Nephron progenitor cell (in vitro differentiated cells): ENCODE measurements at regions not wholly inside any gene's neighbourhood (a gene's known extent, or its start where the extent isn't known, plus 50 kb on each side); places are given as distances from the start of the nearest gene placed in this dataset.

ENCODE experiments used
- DNase-seq: peaks from one replicate; pipeline ENCODE4 v3.0.0; 2021
- H3K27ac Mint-ChIP-seq: 2 replicates; pipeline ENCODE4 v1.8.0; 2021; ENCODE audit warnings: mild to moderate bottlenecking, moderate library complexity, mixed read lengths
- H3K27me3 Mint-ChIP-seq: 2 replicates; pipeline ENCODE4 v1.8.0; 2021; ENCODE audit warnings: mild to moderate bottlenecking, low read depth, mixed read lengths; ENCODE audit not compliant: poor library complexity
- H3K36me3 Mint-ChIP-seq: 2 replicates; pipeline ENCODE4 v1.8.0; 2021; ENCODE audit warnings: low read depth, mixed read lengths
- H3K4me1 Mint-ChIP-seq: 2 replicates; pipeline ENCODE4 v1.8.0; 2021; ENCODE audit warnings: mixed read lengths
- H3K4me3 Mint-ChIP-seq: 2 replicates; pipeline ENCODE4 v1.8.0; 2021; ENCODE audit warnings: mild to moderate bottlenecking, moderate library complexity, mixed read lengths
- H3K9me3 Mint-ChIP-seq: 2 replicates; pipeline ENCODE4 v1.8.0; 2021; ENCODE audit warnings: mild to moderate bottlenecking, moderate library complexity, mixed read lengths
- TF ChIP-seq, protein P1 (sequence below): fragments of 200-600 bp; sonication (generic); IDR thresholded peaks from 2 replicates; pipeline ENCODE4 v1.5.0; 2021; ENCODE audit warnings: antibody characterized with exemption

DNA sequence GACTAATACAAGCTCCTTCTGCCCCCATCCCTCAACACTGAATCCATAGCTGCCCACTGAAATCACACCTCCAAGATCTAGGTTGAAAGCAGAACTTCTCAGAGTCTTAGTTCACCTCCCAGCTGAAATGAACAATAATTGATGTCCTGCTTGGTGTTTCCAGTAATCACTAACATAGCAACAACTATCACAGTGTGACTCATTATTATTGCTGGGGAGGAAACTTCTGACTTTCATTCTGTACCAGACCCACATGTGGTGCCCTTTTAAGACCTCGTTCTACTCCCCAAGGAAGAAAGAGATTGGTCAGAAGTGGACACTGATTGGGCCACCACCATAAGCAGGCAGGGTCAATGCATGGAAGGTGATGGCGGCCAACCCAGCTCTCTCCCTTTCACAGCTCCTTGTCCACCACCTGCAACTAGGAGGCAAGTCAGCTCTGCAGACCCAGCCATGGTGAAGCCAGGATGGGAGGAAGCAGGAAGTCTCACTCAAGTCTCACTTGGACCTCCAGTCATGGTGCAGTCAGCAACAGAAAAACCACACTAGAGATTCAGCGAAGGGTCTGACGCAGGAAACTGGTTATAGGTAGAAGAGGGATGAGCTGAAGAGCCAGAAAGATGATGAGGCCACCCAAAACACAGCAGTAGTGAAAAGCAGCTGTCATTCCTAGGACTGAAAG, 720.2 kb downstream of the PTPRU start:
- no peak overlapping the region for H3K4me3 Mint-ChIP-seq
- no peak for DNase-seq
- H3K27ac Mint-ChIP-seq = no peak overlapping the region
- TF ChIP-seq, protein P1, sequence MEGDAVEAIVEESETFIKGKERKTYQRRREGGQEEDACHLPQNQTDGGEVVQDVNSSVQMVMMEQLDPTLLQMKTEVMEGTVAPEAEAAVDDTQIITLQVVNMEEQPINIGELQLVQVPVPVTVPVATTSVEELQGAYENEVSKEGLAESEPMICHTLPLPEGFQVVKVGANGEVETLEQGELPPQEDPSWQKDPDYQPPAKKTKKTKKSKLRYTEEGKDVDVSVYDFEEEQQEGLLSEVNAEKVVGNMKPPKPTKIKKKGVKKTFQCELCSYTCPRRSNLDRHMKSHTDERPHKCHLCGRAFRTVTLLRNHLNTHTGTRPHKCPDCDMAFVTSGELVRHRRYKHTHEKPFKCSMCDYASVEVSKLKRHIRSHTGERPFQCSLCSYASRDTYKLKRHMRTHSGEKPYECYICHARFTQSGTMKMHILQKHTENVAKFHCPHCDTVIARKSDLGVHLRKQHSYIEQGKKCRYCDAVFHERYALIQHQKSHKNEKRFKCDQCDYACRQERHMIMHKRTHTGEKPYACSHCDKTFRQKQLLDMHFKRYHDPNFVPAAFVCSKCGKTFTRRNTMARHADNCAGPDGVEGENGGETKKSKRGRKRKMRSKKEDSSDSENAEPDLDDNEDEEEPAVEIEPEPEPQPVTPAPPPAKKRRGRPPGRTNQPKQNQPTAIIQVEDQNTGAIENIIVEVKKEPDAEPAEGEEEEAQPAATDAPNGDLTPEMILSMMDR = no peak
- H3K4me1 Mint-ChIP-seq = peaks cover 36% of the 10 kb centered on the region
- H3K9me3 Mint-ChIP-seq = peaks cover 9% of the 10 kb centered on the region
- H3K27me3 Mint-ChIP-seq = peaks cover 5% of the 10 kb centered on the region
- H3K36me3 Mint-ChIP-seq = no peaks in the 10 kb centered on the region

DNA sequence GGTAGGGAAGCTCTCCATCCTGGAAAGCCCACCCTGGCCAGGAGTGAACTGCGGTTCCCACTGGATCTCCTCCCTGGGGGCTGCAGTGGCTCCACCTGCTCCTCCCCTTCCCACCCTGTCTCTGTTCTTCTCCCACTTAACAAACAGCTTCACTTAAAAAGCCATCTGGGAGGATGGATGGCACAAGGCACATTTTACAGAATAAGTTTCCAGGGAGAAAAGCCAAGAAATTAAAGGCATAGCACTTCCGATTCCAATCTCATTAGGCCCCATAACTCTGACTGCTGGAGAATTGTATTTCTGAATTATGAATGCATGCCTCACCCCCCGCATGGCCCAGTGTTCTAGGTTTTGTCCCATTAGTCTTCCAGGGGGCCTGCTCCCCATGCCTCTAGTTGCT, 718.3 kb downstream of the PTPRU start:
- H3K9me3 Mint-ChIP-seq = peaks cover 9% of the 10 kb centered on the region
- peaks cover 11% of the 10 kb centered on the region for H3K27me3 Mint-ChIP-seq
- peaks cover 18% of the 10 kb centered on the region for H3K4me1 Mint-ChIP-seq
- no peak overlapping the region for H3K27ac Mint-ChIP-seq
- no peak overlapping the region for H3K4me3 Mint-ChIP-seq
- TF ChIP-seq, protein P1 = no peak
- DNase-seq = no peak
- H3K36me3 Mint-ChIP-seq = no peaks in the 10 kb centered on the region

DNA sequence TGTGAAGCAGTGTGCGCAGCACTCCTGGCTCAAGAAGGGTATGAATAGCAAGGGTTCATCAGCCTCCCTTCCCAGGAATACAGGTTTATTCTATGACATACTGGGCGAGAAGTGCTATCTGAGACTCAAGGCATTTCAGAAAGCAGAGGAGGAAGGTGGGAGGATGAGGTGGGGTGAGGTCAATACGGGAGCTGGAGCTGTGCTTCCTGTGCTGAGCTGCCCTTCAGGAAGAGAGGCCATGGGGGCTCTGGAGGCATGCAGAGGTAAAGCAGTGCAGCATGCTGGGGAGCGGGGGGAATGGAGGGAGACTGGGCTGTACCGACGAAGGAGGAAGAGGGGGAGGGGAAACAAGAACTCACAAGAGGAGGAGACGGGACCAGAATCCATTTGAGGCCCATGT, 717.6 kb downstream of the PTPRU start:
- no peak overlapping the region for H3K27ac Mint-ChIP-seq
- peaks cover 18% of the 10 kb centered on the region for H3K4me1 Mint-ChIP-seq
- peaks cover 14% of the 10 kb centered on the region for H3K27me3 Mint-ChIP-seq
- peaks cover 9% of the 10 kb centered on the region for H3K9me3 Mint-ChIP-seq
- H3K4me3 Mint-ChIP-seq = no peak overlapping the region
- DNase-seq = no peak
- TF ChIP-seq, protein P1 = no peak
- H3K36me3 Mint-ChIP-seq = no peaks in the 10 kb centered on the region

DNA sequence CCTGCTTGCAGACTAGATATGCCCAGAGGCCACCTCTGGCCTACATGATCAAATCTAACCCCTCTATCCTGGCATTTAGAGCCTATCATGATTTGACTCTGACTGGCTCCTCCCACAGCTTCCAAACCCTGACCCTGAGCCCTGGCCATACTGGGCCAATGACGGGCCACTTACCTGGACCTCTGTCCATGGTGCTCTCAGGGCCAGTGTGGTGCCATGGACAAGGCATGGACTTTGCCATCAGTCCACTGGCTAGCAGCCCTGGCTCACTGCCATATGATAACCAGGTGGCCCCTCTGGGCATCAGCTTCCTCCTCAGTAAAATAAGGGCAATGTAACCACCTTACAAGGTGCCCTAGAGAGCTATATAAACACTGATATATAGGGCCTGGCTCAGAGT, 713.4 kb downstream of the PTPRU start:
- Mint-ChIP-seq H3K4me3 (no peak overlapping the region), H3K27me3 (peaks cover 26% of the 10 kb centered on the region), H3K9me3 (no peaks in the 10 kb centered on the region), H3K27ac (no peak overlapping the region), H3K36me3 (no peaks in the 10 kb centered on the region), H3K4me1 (peaks cover 29% of the 10 kb centered on the region)
- no peak for DNase-seq
- TF ChIP-seq, protein P1 = no peak

DNA sequence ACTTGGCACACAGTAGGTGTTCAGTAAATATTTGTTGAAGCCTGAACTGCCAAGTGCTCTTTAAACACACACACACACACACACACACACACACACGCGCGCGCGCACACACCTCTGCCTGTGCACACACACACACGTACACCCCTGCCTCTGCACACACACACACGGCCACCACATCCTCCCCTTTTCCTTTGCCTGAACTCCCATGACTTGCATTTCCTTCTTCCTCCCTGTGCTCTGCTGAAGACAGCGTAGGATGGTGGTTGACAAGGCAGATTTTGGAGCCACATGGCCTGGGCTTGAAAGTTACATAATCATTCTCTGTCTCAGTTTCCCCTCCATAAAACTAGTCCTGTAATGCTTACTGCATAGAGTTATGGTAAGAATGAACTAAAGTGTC, 712.3 kb downstream of the PTPRU start:
- TF ChIP-seq, protein P1 = no peak
- Mint-ChIP-seq H3K27ac (no peak overlapping the region), H3K9me3 (no peaks in the 10 kb centered on the region), H3K4me1 (peaks cover 28% of the 10 kb centered on the region), H3K27me3 (peaks cover 23% of the 10 kb centered on the region), H3K36me3 (no peaks in the 10 kb centered on the region), H3K4me3 (no peak overlapping the region)
- no peak for DNase-seq

DNA sequence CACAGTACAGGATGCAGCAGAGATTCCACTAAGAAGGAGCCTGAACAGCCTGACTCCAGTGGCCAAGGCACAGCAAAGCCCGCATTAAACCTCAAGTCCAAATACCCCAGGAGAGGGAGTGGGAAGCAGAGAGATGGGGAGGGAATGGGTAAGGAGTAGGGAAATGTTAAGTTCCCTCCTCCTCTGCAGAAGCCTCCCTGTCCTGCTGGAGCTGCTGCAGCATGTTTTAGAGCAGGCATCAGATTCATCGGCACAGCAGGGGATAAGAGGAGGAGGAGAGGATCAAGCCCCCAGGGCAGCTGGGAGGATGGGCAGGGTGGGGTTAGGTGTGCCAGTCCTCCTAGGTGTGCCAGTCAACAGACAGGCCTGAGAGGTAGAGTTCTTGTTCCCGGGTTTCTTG, 709.7 kb downstream of the PTPRU start:
- Mint-ChIP-seq H3K9me3 (no peaks in the 10 kb centered on the region), H3K27me3 (peaks cover 26% of the 10 kb centered on the region)
- no peak for DNase-seq

More for the DNA sequence above, 709.7 kb downstream of the PTPRU start:
- H3K4me1 Mint-ChIP-seq = peaks cover 24% of the 10 kb centered on the region
- no peak overlapping the region for H3K4me3 Mint-ChIP-seq
- TF ChIP-seq, protein P1 = no peak
- H3K36me3 Mint-ChIP-seq = no peaks in the 10 kb centered on the region
- H3K27ac Mint-ChIP-seq = no peak overlapping the region
